NCI-H345 treated with DMSO at 0.1 percent for 48 hours (cell line): ENCODE measurements at regions not wholly inside any gene's neighbourhood (a gene's known extent, or its start where the extent isn't known, plus 50 kb on each side); places are given as distances from the start of the nearest gene placed in this dataset.

Experiments
- DNase-seq: peaks from one replicate; lab custom pipeline; 2025; ENCODE audit not compliant: unreplicated experiment; lab: John Stamatoyannopoulos, UW

DNA sequence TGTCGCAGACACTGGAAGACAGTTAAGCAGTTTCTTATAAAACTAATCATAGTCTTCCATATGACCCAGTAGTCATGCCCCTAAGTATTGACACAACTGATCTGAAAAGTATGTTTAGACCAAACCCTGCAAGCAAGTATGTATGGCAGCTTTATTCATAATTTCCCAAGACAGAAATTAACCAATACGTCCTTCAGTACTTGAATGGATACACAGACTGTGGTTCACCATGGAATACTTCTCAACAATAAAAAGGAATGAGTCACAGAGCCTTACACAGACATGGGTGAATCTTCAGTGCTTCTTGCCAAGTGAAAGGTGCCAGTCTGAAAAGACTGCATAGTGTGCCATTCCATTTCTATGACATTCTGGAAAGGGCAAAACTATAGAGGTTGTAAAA, 50.2 kb upstream of the AKR1E2 start:
- no peak for DNase-seq

DNA sequence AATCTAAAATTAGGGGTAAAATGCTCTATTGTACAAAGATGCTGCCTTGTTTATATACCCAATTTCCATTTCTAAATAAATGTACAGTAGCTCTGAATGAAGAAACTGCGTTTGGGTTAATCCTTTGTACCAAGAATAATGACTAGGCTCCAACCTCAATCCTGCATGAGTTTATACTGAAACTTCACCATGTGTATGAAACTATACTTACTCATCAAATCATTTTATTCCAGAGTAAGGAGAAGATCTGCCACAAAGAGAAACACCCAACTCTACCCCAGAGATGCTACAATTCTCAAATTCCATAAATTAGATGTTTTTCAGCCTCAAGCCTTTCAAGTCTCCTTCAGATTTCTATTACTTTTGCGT, 53.8 kb upstream of the AKR1E2 start:
- no peak for DNase-seq

DNA sequence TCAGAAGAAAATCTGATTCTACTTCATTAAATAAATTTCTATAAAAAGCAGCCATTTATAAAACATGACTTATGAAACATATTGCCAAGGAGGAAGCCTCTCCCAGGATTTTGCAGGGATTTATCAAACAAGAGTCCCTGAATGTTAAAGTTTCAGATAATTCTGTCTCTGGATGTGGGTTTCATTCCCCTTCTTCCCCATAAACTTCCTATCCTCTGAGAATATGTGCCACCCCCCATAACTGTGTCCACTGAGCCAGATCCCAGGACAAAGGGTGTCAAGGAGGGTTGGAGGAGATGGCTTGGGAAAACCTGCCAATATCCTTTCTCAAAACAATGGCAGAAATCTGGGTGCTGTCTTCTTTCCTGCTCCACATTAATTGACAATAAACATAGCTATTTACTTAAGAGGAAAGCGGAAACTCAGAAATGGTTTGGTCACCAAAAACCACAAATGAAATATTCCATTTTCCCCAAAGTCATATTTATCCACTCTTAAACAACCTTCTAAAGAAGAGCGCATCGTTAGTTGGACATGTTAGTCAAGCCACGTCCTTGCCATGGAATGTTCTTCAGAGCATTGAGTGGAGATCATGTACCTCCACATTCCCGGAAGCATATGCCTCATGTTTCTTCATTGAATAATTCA, 54.3 kb upstream of the AKR1E2 start:
- DNase-seq = no peak

DNA sequence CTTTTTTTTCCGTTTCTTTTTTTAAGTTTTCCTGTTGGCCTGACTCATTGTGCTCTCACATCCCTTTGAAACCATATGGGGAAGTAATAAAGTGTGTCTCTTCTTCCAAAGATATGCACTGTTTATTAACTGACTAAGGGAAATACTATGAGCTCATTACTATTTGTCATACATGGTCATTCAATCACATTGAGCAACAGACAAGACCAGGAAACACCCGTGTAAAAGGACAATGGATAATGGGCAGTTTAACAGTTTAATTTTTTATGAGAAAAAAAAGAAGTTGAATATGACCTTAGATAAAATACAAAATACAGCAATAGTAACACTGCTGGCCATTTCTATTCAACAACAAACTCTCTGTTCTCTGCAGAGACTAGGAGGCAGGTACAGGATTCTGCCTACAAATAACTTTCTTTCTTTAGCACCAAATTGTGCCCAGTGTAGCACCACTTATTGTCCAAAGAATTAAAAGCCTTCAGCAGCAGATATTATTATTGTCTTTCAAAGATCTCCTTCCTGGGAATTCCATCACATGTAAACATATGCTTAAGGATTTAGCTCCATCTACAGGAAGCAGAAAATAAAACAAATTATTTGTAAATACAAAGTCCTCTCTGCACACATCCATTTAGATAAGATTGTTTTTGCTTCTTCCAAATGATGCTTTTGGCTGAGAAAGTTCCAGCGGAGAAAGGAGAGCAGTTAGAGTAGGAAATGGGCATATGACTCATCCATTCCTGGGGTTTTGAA, 55.0 kb upstream of the AKR1E2 start:
- no peak for DNase-seq

DNA sequence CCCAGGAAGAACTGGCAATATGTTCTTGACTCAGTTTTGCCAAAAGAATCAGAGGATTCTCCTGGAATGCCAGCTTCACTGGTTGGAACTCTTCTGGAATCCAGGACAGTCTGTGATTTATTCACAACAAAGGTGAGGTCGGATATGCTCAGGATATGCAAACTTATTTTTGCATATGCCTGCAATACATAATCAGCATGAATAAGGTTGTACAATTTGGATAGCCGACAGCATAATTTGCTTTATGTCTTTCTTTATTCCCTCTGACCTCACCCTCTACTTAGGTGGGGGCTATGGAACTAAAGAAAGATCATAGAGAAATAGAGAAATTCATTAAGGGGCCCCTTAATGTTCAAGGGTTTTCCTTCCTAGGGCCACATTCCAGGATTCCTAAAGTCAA, 57.6 kb upstream of the AKR1E2 start:
- DNase-seq = no peak

DNA sequence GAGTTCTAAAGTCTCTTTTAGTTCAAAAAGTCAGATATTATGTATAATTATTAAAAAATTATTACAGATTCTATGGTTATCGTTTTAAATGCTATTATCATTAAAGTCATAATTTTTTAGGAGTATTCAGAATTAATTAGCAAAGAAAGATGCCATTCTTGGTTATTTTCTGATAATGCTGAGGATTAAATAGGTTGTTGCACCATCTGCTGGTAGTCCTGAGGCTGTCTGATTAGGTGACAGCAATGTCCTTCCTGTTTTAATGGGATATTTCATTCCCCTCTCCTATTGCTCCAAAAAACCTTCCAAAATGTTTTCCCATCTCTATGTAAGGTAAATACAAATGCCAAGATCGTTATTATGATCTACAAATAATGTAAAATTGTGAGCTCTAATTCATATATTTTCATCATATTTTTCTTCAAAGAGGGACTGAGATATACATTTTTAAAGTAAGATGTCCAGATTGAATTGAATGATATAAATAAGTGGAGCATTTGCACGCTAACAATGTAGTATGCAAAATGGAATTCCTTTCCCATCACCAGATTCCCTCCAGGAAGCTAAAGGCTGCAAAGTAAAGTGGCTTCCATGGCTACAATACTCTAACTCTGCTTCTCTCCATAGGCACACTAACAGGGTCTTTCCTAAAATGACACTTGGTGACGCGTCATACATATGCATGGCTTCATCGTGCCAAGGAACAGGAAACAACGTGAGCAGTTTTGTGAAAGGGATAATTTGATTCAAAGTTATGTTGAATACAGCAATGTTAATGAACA, 58.8 kb upstream of the AKR1E2 start:
- peak; percentile 5 for DNase-seq

DNA sequence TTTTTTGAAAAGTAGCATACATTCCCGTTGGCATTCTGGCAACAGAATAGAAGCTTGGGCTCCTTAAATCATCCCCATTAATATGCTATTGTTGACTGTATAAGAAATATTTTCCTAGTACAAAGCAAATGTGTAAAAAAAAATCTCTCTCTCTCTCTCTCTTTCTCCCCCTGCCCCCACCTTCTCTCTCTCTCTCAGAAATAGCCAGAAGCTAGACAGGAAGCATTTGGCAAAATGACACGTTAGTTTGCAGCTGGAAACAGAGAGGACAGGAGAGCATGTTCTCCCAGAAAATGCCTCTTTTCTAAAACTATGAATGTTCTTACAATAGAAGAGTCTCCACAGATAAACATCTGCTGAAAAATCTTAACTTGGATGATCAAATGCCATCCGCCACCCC, 59.6 kb upstream of the AKR1E2 start:
- no peak for DNase-seq

DNA sequence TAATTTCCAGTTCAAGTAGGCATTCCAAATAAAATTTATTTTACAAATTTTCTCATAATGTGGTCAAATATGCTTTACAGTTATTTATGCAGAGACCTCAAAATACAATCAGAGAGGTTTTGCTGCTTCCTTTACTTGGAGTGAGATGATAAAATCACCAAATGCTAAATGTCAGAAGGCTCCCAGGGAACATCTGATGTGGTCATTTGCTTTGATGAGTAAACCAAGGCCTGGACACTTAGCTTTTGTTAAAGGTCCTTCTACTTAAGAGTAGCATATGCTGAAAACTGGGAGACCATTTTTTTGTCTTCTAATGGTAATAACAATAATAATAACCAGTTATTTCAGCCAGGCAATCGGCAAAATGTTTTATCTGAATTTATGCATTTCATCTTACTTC, 60.6 kb upstream of the AKR1E2 start:
- no peak for DNase-seq

DNA sequence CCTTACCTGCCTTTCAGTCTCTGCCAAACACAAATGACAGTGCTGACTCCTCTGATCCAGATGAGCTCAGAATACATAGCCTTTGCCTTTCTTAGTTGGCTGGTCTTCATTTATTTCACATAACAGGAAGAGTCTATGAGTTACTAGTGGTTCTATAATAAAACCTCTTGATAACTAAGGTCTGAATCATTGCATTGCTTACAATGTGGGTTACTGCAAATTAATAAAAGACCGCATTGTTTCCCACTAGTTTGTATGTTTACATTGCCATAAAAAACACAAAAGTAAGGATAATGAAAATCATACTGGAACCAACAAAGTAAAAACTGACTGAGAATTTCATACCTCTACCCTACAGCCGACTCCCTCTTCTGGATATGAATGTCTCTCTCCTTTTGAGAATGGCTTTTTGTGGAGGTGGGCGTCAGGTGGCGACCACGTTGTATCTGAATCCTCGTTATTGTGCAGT, 62.0 kb upstream of the AKR1E2 start:
- no peak for DNase-seq

DNA sequence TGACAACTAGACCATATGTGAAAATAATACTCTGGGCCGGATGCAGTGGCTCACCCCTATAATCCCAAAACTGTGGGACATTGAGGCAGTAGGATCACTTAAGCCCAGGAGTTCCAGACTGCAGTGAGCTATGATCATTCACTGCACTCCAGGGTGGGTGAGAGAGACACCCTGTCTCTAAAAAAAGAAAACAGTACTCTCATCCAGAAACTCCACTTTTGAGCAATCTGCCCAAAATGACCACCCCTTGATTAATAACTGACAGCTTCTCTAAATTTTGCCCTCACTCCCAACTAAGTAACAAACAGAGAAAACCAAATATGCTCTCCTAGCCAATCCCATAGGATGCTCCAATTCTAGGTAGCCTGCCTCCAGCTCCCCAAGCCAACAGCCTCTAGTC, 62.5 kb upstream of the AKR1E2 start:
- DNase-seq = no peak

DNA sequence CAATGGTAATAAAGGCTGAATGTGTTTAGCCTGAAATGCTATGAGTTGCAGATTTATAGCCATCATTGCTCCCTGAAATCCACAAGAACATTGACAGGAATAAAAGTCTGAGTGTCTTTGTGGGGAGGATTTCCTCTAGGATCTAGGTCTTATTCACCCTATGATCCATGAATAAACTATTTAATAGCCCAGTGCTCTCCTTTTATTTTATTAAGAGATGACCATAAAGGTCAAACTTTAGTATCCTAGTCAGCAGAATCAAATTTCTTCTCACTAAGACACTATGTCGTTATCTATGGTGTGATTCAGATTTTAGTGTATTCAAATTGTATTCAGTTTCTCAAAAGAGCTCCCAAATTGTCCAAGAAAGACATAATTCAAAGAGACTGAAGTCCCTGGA, 67.8 kb upstream of the AKR1E2 start:
- no peak for DNase-seq

DNA sequence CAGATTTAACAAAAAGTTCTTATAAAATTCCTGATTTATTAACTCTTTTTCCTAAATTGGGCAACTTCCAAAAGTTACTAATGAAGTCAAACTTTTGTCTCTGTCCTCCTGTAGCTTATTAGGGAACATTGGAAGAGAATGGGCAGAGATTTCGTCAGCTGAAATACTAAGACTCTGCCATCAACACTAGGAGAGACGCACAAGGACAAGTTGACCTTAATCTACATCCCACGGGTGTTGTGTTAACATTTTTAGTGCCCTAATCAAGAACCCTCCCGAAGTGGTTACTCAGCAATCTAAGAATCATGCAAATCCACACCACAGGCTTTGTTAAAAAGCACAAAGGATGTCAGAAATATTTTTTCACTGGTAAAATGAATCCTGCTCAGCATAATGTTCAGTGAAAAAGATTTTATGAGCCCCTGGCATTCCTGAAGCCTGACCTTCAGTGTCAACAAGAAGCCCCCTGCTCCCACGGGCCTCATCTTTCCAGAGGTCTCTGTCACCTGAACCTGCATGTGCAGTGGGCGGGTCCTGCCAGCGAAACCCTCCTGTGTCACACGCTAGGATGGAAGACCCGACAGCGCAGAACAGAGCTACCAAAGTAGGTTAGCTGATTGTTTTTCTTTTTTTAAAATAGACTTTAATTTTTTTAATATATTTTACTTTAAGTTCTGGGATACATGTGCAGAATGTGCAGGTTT, 70.6 kb upstream of the AKR1E2 start:
- DNase-seq = no peak

DNA sequence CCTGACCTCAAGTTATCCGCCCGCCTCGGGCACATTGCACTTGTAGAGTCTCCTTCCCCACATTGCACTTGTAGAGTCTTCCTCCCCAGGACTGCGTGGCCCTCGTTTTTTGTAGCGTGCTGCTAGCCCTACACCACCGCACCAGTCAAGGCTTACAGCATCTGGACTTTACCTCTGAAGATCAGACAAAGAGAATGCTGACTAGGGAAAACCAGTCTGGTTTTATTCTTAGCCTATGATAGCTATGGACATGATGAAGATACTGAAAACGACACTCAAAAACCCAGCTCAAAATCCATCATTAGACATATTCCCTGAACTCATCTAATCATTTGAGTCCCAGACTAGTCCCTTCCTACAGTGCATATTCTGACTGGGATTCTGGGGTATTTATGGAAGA, 71.9 kb upstream of the AKR1E2 start:
- no peak for DNase-seq

DNA sequence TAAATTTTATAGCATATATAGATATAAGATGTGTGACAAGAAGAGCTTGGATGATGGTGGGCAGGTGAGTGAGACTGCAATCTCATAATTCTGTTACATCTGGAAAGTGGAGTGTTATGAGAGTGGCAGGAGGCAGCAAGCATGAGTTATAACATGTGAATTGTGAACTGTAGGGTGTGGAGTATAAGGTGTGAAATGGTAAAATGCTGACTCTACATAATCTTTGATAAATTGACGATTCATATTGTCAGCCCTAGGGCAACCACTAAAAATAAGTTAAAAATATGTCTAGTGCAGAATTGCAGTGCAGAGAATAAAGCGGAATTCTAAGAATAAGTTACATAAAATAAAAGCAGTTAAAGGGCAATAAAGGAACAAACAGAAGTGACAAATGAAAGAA, 74.8 kb upstream of the AKR1E2 start:
- no peak for DNase-seq

DNA sequence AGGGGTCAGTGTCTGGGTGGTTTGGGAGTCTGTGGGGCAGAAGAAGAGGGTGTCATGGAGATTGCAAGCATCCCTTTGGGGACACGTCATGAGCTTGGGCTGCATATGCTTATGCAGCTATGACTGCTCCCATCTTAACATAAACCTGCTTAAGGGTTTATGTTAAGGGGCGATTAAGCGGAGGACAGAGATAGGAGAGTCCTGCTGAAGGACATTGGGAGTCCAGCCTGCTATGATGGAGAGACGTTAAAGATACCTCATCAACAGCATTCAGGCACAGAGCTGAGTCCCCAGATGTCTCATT, 76.8 kb upstream of the AKR1E2 start:
- no peak for DNase-seq

DNA sequence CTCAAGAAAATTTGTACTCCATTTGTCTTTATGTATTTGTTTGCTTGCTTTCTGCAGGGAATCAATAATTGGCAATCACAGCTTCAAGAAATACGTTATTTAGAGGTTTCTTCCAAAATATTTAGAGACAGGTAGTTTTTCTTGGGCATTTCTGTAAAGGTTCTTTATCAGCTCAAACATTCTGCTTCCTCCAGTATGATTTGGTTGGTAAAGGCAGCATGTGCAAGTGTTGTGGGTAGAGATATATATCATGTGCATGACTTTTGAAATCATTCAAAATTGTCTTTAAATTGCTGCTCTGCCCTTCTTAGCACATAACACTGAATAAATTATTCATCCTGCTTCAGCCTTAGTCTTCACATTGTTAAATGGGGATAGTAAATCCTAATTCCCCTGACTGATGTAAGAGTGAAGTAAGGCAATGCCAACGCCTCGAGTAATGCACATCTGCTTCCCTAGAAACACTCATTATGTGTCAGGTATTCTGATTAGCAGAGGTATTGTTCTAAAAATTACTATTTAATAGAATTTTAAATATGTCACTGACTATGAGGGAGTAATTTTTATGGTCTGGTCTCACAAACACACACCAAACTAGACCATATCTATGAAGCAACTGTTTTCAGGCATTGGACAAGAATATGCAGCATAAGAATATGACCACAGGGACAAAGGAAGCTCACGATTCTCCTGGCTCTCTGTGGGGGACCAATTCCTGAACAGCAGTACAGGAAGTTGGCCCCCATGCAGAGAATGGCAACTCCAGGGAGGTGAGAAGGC, 77.3 kb upstream of the AKR1E2 start:
- no peak for DNase-seq

DNA sequence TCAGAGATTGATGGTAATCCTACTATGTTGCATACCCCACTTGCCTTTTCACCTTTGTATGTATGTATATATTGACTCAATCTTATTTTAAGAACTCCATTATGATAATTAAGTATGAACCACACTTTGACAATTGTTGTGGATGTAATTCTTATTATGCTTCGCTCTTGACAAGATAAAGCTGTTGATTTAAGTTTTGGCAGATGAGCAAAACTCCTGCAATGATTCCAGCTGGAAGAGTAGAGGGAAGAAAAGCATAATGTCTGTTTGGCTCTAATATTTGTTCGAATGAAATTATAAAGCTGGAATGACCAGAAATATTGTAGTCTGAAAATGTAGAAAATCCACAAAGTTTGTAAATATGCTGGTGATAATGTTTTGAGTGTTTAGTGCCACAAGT, 83.8 kb upstream of the AKR1E2 start:
- DNase-seq = no peak

DNA sequence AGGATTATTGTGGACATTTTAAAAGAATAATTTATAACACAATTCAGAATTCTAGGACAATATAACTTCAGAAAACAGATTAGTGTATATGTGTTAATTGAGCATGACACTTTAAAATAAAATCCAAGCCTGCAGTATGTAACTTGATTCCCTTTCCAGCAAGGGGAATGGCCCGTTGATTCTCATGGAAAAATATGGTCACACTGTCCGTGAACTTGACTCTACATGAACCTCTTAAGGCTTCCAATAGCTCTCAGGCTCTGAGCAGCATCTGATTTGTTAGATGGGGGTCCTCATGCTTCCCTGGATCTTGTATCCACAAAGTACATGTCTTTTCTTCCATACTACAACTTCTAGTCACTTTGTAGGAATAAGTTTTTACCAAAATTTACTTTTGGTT, 85.5 kb upstream of the AKR1E2 start:
- no peak for DNase-seq

DNA sequence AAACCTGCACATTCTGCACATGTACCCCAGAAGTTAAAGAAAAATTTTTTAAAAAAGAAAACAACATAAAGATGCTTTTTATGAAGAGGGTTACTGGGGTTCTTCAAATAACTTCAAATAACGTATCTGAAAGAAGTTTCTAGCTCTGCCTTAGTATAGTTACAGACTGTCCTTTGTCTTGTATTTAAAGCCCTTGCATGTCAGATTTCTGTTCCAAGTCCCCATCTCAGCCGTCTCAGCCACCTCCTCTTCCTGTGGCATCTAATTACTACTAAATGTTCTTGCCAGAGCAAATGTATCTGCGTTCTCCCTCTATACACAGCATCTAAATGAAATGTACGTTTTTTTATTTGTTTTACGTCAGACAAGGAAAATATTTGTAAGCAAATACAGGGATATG, 89.4 kb upstream of the AKR1E2 start:
- DNase-seq = no peak

DNA sequence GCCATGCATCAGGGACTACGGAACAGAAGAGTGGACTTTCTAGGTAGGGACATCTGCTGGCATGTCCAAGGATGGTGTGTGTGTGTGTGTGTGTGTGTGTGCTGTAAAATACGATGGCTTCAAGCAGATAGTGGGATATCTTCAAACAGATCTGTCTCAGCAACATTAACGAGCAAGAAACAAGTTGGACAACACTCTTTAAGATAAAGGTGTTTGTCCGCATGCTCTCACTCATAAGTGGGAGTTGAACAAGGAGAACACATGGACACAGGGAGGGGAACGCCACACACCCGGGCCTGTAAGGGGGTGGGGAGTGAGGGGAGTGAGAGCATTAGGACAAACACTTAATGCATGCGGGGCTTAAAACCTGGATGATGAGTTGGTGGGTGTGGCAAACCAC, 89.8 kb upstream of the AKR1E2 start:
- DNase-seq = no peak

DNA sequence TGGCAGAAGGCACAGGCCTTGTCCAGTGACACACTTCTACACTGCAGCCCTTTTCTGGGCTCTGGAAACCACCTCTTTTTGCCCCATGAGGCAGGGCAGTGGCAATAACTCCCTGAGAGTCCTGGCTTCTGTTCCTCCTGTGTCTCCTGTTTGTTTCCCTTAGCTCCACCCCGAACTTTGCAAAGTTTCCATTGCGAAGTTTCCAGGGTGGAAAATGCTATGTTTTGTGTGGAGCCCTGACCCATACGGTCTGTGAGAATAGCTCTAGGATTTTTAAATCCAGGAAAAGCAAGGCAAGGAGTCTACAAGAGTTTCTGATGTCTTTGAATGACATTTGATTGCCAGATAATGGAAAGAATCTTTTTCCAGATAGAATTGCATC, 92.2 kb upstream of the AKR1E2 start:
- no peak for DNase-seq
